ENCODE measurements at regions not wholly inside any gene's neighbourhood (a gene's known extent, or its start where the extent isn't known, plus 50 kb on each side); places are given as distances from the start of the nearest gene placed in this dataset.
"Not testable (repeated sequence)": the region's sequence is repeated elsewhere in the genome, so short reads cannot be mapped to it uniquely, and the experiment has no call there.

DNA sequence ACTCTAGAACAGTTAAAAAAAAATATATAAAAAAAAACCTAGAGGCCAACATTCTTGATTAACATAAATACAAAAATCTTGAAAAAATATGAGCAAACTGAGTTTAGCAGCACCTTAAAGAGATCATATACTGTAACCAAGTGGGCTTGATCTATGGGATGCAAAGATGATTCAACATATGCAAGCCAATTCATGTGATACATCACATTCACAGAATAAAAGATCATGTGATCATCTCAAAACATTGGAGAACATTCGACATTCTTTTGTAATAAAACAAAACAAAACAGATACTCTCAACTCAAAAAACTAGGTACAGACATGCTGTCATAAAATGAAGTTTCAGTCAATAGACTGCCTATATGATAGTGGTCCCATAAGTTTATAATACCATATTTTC, 165.4 kb upstream of the NDST4 start:
- no peak for DNase-seq

DNA sequence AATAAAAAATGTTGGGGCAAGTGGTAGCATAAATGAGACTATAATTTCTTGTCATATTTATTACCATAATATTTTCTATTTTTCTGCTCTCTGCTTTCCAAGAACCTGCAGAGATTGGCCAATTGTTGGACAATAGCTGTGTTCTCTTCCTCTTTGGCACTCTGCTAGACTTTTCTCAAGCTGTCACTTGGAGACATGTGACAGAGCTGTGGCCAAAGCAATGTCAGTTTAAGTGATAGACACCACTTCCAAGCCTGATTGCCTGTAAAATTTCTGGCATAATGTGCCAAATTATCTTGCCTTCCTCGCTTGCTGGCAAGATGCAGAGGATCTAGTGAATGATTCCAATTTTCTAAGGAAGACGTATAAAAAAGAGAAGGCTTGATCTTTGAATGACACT, 162.2 kb upstream of the NDST4 start:
- no peak for DNase-seq

DNA sequence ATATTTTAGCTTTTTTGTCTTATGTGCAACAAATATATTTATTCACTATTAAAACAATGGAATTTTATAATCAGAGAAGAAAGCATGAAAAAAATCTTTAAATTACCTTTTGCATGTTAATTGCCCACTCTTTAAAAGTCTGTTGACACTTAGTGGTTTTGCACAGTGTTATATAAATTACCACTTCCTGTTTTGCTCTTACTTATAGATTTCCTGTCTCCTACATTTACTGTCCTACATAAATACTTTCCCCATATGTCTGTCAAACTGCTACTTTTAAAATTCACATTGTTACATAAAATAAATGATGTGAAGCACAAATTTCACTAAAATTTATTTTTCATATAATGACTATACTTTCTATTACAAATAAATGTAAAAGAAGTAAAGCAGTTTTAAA, 161.1 kb upstream of the NDST4 start:
- DNase-seq = no peak

DNA sequence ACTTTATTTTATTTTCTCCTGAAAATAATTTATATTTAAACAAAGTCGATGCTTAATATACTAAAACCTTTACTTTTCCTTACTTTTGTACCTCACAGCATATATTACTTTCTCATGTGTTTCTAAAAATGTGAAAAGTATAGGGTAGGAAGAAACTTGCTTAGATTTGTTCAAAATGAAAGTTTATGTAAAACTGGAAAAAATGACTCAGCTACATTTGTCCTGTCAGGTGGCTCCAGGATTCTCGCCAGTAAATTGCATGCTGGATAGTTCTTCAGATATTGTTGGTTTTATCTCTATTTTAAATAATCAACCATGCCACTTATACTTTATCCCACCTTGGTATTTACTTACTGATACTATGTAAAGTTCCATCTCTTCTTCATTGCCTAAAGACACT, 159.2 kb upstream of the NDST4 start:
- no peak for DNase-seq

DNA sequence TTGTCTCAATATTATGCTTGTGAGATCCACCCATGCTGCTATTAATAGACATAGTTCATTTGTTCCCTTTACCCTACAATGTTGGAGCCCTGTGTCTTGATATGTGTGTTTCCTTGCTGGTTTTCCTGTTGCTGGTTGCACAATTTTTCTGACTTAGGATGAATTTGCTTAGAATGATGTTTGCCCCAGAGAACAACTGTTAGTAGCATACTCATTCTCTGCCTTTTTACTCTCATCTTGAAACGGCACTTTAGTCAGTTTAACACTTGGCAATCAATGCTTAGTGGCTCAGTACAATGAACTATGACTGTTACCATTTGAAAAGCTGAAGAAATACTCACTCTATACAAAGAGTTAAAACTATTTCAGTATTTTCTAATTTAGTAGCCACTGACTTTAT, 158.8 kb upstream of the NDST4 start:
- DNase-seq = no peak

DNA sequence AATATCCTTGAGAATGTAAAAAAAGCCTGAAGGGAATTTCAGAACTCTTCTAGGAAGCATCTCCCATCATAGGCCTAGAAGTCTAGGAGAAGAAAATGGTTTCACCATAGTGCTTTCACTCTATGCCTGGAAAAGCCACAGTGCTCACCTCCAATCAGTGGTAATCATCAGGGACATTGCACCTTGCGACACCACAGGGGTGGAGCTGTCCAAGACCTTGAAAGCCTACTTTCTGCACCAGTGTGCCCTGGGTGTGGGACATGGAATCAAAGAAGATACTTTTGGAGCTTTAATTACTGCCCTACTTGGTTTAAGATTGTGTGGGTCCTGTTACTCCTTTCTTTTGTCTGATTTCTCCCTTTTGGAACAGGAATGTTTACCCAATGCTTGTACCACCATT, 146.8 kb upstream of the NDST4 start:
- no peak for DNase-seq

DNA sequence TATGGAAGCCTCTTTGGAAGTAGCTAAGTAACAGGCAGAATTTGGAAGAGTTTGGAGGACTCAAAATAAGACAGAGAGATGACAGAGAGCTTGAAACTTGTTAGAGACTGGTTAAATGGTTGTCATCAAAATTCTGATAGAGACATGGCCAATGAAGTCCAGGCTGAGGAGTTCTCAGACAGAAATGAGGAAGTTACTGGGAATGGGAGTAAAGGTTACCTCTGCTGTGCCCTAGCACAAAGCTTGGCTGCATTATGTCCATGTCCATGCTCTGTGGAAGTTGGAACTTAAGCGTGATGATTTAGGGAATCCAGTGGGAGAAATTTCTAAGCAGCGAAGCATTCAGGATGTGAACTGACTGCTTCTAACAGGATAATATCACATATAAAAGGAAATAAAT, 146.2 kb upstream of the NDST4 start:
- no peak for DNase-seq

DNA sequence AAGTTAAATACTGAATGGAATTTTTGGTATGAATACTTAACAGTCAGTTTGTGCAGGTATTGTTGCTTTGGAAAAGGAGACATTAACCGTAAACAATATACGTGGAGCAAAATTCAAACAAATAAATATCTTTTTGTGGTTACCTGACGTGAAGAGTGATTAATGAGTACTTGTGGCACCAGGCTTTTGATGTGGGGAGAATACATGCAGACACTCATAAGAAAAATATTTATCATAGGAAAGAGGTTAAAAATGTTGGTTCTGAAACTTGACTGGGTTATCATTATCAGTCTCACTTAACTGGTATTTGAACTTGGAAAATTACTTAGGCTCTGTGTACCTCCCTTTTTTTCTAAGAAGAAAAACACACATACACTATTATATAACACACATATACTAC, 136.4 kb upstream of the NDST4 start:
- DNase-seq = no peak

DNA sequence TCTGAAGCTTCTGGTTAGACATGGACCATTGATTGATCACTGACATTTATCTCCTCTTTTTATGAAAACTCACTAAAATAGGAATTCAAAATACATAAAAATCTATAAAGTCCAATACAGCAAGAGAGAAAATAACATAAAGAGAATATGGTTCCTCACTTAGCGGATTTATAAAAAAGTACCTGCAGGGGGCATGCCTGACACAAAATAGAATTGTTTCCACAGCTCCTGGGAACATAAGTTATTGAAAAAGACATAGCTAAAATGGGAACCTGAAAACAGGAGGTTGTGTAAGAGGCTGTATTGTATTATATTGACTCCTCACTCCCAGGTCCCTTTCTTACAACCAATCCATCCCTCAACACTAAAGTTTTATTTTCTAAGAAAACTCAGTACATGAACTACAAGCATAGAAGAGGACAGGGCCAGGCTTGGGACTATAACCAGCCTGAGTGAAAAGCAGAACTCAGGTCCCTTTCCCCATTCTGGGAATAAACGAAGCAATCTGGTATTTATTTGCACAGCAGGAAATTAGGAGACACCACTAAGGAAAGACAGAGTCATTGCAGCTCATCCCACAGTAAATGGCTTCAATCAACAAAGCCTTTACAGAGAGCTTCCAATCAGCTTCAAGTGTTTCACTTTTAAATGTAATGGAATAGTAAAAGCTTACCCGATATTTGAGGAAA, 121.1 kb upstream of the NDST4 start:
- peak; percentile 12 for DNase-seq

DNA sequence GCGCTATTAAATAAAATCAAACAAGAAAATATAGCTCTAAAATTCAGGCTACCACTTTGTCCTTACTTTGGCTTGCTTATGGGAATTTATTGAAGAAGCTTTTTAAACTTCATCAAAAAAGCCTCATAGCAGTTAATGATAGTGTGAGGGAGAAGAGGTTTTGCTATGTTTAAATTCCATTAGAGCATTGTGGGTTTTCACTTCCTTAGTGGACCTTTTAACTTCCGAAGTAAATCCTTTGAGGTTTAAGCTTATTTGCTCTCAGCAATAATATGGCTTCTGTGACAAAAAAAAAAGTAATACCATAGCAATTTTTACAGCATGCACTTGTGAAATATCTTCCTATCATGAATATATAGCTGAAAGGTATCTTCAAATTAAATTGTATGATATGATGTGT, 120.2 kb upstream of the NDST4 start:
- no peak for DNase-seq

DNA sequence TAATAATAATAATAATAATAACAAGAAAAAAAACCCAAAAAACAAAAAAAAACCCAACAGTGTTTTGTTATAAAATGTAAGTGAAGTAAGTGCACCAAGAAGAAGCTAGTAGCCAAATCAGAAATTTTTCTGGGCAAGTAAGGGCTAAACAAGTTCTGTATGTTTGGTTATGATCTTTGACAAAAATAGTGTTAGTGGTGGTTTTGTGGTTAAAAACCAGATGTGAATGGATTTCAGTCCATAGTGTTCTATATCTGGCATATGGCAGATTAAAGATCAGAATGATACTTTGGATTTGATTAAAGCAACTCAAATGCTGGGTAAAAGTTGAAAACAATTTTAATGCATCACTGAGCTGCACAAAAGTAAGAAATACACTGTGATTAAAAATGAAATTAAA, 116.5 kb upstream of the NDST4 start:
- DNase-seq = no peak

DNA sequence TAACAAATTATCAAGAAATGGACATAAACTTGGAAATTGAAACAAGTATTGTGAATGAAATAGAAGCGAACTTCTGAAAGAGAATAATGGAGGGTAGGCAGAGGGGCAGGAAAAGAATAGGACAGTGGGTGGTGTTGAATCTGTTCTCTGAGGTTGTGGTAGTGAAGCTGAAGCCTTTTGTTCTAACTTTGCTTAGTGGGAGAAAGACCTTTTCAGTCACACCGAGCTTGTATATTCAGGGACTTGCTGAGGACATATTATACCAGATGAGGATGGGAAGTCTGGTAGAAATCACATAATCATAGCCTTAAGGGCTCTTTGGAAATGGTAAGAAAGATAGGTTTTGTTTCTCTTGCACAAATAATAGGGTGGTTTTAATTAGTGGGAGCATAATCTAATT, 115.4 kb upstream of the NDST4 start:
- DNase-seq = no peak

DNA sequence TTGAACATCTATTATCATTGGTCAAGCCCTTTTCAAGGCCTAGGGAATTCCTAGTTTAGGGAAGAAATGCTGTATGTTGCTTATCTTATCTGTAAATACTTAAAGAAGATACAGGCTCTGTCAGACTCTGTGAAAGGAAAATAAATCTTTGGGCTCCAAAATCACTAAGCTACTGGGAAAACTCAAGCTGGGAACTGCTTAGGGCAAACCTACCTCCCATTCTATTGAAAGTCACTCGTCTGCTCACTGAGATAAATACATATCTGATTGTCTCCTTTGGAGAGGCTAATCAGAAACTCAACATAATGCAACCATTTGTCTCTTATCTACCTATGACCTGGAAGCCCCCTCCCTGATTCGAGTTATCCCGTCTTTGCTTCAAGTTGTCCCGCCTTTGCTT, 108.6 kb upstream of the NDST4 start:
- no peak for DNase-seq

DNA sequence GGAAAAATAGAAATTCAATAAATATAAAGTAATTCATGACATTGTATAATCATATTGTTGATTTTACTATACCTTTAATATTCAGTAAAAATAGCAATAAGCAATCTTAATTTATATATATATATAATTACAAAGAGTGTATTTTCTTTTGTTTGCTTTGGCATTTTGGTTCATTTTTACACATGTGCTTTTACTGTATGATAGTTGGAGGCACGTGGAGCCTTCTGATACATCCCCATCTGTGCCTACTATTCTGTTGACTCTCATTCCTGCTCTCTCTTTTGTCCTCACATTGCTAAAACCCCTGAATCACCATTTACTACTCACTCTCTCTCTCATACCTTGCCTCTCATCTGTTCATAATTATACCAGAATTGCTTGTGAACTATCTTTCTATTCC, 106.4 kb upstream of the NDST4 start:
- DNase-seq = no peak

DNA sequence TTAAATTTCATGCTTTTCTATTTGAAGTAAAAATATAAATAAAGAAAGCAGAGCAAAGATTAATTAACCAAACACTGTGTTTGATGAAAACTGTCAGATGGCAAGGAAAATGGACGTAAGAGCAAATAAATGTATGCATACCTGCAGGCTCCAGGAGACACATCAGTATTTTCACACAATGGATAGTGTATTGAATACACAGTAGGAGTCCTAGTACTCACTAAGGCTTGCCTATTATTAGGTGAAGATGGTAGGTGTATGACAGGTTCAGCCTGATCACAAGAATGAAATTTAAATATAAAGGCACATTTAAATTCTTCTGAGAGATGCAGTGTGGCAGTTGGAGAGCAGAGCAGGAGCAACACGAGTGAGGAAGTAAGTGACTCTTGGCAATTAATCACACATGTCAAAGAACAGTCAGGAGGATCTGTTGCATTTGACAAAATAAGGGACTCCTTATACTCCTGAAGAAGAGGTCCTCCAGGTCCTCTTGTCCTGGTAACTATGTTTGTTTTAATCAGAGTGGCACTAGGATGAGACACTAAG, 106.0 kb upstream of the NDST4 start:
- DNase-seq = no peak

DNA sequence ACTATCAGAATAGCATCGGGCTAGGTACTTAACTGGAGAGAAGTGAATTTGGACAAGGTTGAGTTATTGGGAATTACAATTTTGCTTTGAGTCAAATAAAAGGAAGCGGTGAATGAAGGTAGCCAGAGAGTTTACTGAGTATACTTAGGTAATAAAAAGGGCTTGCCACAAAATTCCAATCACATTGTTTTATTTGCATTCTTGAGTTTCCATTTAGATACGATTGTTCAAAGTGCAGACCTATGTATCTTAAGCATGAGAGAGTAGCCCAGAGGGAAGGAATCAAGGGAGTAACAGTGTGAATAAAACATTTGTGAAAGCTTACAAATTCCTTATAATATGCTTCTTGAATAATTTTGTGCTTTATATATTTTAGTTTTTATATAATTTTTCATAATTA, 102.5 kb upstream of the NDST4 start:
- no peak for DNase-seq

DNA sequence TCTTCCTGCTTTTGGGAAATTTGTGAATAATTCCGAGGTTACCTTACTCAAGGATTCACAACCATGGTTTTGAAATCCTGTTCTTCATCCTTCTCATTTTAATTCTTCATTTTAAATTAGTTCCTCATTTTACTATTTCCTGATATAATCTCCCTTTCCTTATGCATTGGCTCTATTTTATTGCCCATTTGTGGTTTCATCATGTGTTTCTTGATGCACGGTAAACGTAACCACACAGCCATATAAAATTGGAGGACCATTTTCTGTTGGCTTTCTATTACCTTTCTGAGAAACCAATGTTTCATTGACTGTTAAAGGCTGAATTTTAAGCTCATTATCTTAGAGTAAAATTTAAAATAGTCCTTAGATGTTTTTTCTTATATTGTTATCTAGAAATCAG, 100.3 kb upstream of the NDST4 start:
- DNase-seq = peak; percentile 2

DNA sequence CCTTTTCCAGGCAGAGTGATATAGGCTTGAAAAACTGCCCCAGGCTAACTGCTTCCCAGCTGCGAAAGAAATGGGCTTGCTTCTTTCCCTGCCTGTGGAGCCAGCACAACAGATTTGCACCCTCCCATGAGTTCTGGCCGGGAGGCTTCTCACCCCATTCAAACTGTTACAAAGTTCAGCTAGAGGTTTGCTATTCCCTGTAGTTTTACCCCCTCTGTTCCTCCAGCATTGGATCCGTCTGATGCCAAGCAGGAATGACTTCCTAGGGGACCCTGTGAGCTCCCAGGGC, 87.6 kb upstream of the NDST4 start:
- no peak for DNase-seq

DNA sequence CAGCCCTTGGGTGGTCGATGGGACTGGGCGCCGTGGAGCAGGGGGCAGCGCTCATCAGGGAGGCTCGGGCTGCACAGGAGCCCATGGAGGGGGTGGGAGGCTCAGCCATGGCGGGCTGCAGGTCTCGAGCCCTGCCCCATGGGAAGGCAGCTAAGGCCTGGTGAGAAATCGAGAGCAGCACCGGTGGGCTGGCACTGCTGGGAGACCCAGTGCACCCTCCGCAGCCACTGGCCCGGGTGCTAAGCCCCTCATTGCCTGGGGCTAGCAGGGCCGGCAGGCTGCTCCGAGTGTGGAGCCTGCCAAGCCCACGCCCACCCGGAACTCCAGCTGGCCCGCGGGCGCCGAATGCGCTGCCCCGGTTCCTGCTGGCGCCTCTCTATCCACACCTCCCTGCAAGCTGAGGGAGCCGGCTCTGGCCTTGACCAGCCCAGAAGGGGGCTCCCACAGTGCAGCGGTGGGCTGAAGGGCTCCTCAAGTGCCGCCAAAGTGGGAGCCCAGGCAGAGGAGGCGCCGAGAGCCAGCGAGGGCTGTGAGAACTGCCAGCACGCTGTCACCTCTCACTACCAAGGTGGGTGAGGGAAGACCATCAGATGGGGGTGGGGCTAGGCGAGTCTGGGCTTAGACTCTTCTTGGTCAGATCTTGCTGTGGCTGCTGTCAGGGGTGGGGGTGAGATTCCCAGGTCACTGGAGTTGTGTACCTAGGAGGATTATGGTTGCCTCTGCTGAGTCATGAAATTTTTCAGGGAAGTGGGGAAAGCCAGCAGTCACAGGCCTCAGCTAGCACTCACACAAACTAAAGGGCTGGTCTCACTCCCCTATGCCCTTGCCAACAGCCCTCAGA, 87.0 kb upstream of the NDST4 start:
- not testable (repeated sequence) for DNase-seq

DNA sequence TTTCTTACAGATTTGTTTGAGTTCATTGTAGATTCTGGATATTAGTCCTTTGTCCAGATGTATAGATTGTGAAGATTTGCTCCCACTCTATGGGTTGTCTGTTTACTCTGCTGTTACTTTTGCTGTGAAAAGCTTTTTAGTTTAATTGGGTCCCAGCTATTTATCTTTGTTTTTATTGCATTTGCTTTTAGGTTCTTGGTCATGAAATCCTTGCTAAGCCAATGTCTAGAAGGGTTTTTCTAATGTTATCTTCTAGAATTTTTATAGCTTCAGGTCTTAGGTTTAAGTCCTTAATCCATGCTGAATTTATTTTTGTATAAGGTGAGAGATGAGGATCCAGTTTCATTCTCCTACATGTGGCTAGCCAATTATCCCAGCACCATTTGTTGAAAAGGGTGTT, 81.2 kb upstream of the NDST4 start:
- not testable (repeated sequence) for DNase-seq

DNA sequence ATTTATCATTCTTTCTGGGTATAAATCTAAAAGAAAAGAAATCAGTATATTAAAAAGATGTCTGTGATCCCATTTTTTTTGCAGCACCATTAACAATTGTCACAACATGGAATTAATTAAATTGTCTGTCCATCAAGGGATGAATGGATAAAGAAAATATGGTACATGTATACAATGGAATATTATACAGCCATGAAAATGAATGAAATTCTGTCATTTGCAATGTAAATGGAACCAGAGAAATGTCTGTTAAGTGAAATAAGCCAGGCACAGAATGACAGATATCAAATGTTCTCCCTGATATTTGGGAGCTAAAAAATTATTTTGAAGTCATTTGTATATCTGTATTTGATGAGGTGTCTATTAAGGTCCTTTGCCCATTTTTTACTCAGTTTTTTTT, 77.1 kb upstream of the NDST4 start:
- DNase-seq = no peak

DNA sequence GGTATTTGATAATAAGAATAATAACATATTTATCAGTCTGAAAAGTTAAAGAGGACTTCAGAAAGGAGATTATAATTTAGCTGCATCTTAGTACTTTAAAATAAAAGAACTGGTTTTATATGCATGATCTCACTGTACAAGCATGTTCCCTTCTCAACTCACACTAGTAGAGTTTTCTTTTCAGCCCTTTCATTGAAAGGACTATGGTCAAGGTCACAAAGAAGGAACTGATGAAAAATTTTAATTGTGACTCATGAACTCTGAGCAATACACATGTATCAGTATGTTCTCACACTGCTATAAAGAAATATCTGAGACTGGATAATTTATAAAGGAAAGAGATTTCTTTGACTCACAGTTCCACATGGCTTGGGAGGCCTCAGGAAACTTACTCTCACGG, 73.7 kb upstream of the NDST4 start:
- no peak for DNase-seq

DNA sequence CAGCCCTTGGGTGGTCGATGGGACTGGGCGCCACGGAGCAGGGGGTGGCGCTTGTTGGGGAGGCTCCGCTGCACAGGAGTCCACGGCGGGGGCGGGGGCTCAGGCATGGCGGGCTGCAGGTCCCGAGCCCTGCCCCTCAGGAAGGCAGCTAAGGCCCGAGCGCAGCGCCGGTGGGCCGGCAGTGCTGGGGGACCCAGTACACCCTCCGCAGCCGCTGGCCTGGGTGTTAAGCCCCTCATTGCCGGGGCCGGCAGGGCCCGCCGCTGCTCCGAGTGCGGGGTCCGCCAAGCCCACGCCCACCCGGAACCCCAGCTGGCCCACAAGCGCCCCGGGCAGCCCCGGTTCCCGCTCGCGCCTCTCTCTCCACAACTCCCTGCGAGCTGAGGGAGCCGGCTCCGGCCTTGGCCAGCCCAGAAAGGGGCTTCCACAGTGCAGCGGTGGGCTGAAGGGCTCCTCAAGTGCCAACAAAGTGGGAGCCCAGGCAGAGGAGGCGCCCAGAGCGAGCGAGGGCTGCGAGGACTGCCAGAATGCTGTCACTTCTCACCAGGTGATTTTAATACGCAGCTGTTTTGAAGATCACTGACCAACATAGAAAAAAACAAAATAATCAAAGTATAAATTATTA, 66.1 kb upstream of the NDST4 start:
- not testable (repeated sequence) for DNase-seq

DNA sequence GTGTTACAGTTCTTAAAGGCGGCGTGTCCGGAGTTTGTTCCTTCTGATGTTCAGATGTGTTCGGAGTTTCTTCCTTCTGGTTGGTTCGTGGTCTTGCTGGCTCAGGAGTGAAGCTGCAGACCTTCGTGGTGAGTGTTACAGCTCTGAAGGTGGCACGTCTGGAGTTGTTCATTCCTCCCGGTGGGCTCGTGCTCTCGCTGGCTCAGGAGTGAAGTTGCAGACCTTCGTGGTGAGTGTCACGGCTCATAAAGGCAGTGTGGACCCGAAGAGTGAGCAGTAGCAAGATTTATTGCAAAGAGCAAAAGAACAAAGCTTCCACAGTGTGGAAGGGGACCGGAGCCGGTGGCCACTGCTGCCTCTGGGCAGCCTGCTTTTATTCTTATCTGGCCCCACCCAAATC, 65.3 kb upstream of the NDST4 start:
- not testable (repeated sequence) for DNase-seq

All from GF-D8 (cell line).